Natural killer cell (primary cell): ENCODE measurements at regions not wholly inside any gene's neighbourhood (a gene's known extent, or its start where the extent isn't known, plus 50 kb on each side); places are given as distances from the start of the nearest gene placed in this dataset.

Experiments
- ATAC-seq, 3 donors: fragments of 150-1000 bp in 2 of 3; fragments of 200-7000 bp in 1 of 3; cut with Tn5 transposase; 1 replicate in 1 of 3; 2 replicates in 2 of 3; pipeline ENCODE4 v1.10.0; 2021; ENCODE audit warnings: mild to moderate bottlenecking in 2 of 3, moderate library complexity in 2 of 3
- DNase-seq, 2 donors: peaks; one replicate each; pipeline versions ENCODE4 v3.0.0 to v3.0.0-alpha.2; 2013 to 2021; ENCODE audit warnings: mixed read lengths in 1 of 2
- H3K27ac ChIP-seq: one replicate; pipeline ENCODE4 v1.5.1; 2013; ENCODE audit warnings: mild to moderate bottlenecking, low read length
- H3K27me3 ChIP-seq: one replicate; pipeline ENCODE4 v1.6.1; 2013; ENCODE audit warnings: low read length; ENCODE audit not compliant: control insufficient read depth, insufficient read depth
- H3K36me3 ChIP-seq: one replicate; pipeline ENCODE4 v1.6.1; 2013; ENCODE audit warnings: low read length; ENCODE audit not compliant: control insufficient read depth, insufficient read depth
- H3K4me1 ChIP-seq: one replicate; pipeline ENCODE4 v1.6.1; 2013; ENCODE audit warnings: low read length; ENCODE audit not compliant: control insufficient read depth, insufficient read depth
- H3K4me3 ChIP-seq: one replicate; pipeline ENCODE4 v1.5.1; 2013; ENCODE audit warnings: low read length
- H3K9me3 ChIP-seq: one replicate; pipeline ENCODE4 v1.6.1; 2013; ENCODE audit warnings: low read length; ENCODE audit not compliant: control insufficient read depth, insufficient read depth
- H3K27ac Mint-ChIP-seq, 2 donors: one replicate each; pipeline ENCODE4 v1.8.0; 2022; ENCODE audit warnings: mild to moderate bottlenecking in 2 of 2, mixed read lengths in 2 of 2, moderate library complexity in 1 of 2
- H3K27me3 Mint-ChIP-seq, 2 donors: one replicate each; pipeline ENCODE4 v1.8.0; 2022; ENCODE audit warnings: low read depth in 2 of 2, mixed read lengths in 2 of 2
- H3K36me3 Mint-ChIP-seq: one replicate; pipeline ENCODE4 v1.8.0; 2022; ENCODE audit warnings: mixed read lengths
- H3K4me1 Mint-ChIP-seq, 2 donors: one replicate each; pipeline ENCODE4 v1.8.0; 2022; ENCODE audit warnings: mixed read lengths in 2 of 2
- H3K4me3 Mint-ChIP-seq: one replicate; pipeline ENCODE4 v1.8.0; 2022; ENCODE audit warnings: mild to moderate bottlenecking, moderate library complexity, mixed read lengths
- H3K9me3 Mint-ChIP-seq, 2 donors: one replicate each; pipeline ENCODE4 v1.8.0; 2022; ENCODE audit warnings: mixed read lengths in 2 of 2
- WGBS: methylation state at CpG from one replicate; pipeline ENCODE4 v1.1.7; 2013; ENCODE audit warnings: missing lambda C conversion rate; ENCODE audit not compliant: insufficient coverage; 5-methylcytosine and 5-hydroxymethylcytosine counted together
- intact Hi-C: fragments of 100-400 bp; cut with micrococcal nuclease; formaldehyde crosslinking; loops from one replicate; pipeline ENCODE4 v1.14.2; 2022
- TF ChIP-seq, protein P1 (sequence below): fragments of 200-600 bp; IDR thresholded peaks from one replicate; pipeline ENCODE4 v1.8.0; 2022; ENCODE audit warnings: antibody characterized with exemption

DNA sequence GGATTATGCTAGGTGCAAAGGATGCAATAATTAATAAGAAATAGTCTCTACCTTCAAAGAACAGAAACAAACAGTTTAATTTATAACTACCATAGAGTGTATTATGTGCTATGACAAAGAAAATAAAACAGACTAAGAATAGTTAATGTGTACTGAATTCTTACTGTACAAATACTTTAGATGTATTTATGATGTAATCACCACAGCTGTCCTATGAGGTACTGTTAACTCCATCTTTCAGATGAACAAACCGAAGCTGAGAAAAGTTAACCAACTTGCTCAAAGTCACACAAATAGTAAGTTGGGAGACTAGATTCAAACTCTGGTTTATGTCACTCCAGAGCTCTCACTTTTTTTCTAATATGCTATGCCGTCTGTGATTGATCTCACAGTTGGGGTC, 77.0 kb upstream of the FGGY start:
- no peak overlapping the region for H3K4me3 ChIP-seq
- no peaks in the 10 kb centered on the region for H3K36me3 ChIP-seq
- no peak for ATAC-seq
- DNase-seq: no peak
- no peaks in the 10 kb centered on the region for H3K9me3 ChIP-seq
- H3K27ac Mint-ChIP-seq: no peak overlapping the region
- H3K9me3 Mint-ChIP-seq: no peaks in the 10 kb centered on the region
- H3K27me3 Mint-ChIP-seq: no peaks in the 10 kb centered on the region
- no peaks in the 10 kb centered on the region for H3K4me1 Mint-ChIP-seq
- no peak overlapping the region for H3K4me3 Mint-ChIP-seq
- intact Hi-C loops: no loop called here
- TF ChIP-seq, protein P1, sequence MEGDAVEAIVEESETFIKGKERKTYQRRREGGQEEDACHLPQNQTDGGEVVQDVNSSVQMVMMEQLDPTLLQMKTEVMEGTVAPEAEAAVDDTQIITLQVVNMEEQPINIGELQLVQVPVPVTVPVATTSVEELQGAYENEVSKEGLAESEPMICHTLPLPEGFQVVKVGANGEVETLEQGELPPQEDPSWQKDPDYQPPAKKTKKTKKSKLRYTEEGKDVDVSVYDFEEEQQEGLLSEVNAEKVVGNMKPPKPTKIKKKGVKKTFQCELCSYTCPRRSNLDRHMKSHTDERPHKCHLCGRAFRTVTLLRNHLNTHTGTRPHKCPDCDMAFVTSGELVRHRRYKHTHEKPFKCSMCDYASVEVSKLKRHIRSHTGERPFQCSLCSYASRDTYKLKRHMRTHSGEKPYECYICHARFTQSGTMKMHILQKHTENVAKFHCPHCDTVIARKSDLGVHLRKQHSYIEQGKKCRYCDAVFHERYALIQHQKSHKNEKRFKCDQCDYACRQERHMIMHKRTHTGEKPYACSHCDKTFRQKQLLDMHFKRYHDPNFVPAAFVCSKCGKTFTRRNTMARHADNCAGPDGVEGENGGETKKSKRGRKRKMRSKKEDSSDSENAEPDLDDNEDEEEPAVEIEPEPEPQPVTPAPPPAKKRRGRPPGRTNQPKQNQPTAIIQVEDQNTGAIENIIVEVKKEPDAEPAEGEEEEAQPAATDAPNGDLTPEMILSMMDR: no peak
- no peaks in the 10 kb centered on the region for H3K4me1 ChIP-seq
- no peaks in the 10 kb centered on the region for H3K27me3 ChIP-seq
- no peak overlapping the region for H3K27ac ChIP-seq
- 25% methylated on average over 1 of the region's 2 CpGs for WGBS
- H3K36me3 Mint-ChIP-seq: no peaks in the 10 kb centered on the region

DNA sequence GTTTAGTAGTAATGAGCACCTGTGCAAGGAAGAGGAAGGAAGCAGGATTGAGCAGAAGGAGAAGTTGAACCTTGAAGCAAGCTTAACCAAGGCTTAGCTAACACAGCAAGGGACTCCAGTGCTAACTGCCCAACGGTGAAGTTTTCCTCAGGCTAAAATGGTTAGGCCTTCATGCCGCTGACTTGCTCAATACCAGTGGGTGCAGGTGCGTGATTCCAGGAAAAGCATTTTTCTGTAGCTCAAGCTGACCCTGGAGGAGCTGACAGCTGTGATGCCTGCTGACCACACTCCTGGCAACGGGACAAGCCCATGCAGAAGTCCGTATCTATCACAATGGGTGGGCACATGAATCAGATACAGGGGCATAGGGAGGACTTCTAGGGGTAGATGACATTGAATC, 76.5 kb upstream of the FGGY start:
- Mint-ChIP-seq H3K9me3 (no peaks in the 10 kb centered on the region), H3K27me3 (no peaks in the 10 kb centered on the region), H3K4me1 (no peaks in the 10 kb centered on the region), H3K27ac (no peak overlapping the region), H3K4me3 (no peak overlapping the region), H3K36me3 (no peaks in the 10 kb centered on the region)
- Histone ChIP-seq H3K4me1 (no peaks in the 10 kb centered on the region), H3K9me3 (no peaks in the 10 kb centered on the region), H3K4me3 (no peak overlapping the region), H3K27me3 (no peaks in the 10 kb centered on the region), H3K27ac (no peak overlapping the region), H3K36me3 (no peaks in the 10 kb centered on the region)
- no peak for ATAC-seq
- DNase-seq: no peak
- TF ChIP-seq, protein P1: no peak
- intact Hi-C loops: no loop called here
- WGBS: 33% methylated on average over 5 of the region's 5 CpGs

DNA sequence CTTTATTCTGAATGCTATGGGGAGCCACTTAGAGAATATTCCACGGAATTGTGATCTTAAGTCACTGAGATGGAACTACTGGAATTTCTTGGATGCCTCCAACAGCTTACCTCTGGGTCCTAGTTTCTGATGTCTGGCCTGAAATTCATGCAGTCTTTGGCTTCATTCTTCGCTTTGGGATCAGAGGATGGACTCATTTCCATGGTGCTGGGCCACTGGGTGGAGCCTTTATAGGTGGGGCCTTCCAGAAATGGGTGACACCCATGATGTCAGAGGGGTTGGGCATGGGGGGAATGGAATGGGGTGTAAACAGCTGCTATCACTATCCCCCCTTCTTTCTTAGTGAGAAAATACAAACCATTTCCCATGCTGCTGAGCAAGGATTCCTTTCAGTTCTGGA, 73.7 kb upstream of the FGGY start:
- H3K36me3 ChIP-seq: no peaks in the 10 kb centered on the region
- no peak overlapping the region for H3K27ac ChIP-seq
- TF ChIP-seq, protein P1: no peak
- H3K4me3 ChIP-seq: no peak overlapping the region
- H3K4me1 ChIP-seq: no peaks in the 10 kb centered on the region
- Mint-ChIP-seq H3K4me3 (no peak overlapping the region), H3K27me3 (no peaks in the 10 kb centered on the region), H3K4me1 (no peaks in the 10 kb centered on the region), H3K9me3 (no peaks in the 10 kb centered on the region), H3K36me3 (no peaks in the 10 kb centered on the region), H3K27ac (no peak overlapping the region)
- intact Hi-C loops: no loop called here
- no peaks in the 10 kb centered on the region for H3K9me3 ChIP-seq
- ATAC-seq (no peak), DNase-seq (no peak)
- WGBS: 74% methylated on average over 2 of the region's 2 CpGs
- H3K27me3 ChIP-seq: no peaks in the 10 kb centered on the region

DNA sequence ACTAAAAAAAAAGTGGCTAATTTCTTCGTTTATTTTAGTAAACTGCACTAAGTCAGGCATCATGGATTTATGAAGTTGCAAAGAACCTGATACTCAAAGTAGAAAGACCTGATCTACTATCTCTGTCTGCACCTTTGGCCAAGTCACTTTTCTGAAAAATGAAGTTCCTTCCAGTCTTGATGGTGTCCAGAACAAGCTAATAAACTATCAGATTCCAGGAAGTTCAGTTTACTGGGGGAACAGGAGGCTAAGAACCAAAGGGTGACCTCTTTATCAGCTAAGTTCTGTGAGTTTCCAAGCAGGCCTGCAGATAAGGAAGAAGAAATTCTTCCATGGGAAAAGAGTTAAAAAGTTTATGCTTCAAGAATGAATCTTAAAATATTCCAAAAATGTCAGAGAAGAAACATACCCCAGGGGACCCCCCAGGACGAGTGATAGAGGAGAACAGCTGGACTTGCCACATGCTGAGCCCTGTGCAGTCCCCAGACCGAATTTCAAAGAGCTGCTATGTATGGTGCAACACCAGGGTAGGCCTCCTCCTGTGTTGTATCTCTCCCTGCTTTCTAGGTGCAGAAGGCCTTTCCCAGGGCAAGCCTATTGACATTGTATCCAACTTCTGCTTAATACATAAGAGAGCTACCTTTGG, 72.8 kb upstream of the FGGY start:
- DNase-seq (no peak), ATAC-seq (no peak)
- Mint-ChIP-seq H3K27me3 (no peaks in the 10 kb centered on the region), H3K36me3 (no peaks in the 10 kb centered on the region), H3K27ac (no peak overlapping the region), H3K9me3 (no peaks in the 10 kb centered on the region), H3K4me1 (no peaks in the 10 kb centered on the region), H3K4me3 (no peak overlapping the region)
- Histone ChIP-seq H3K27me3 (no peaks in the 10 kb centered on the region), H3K36me3 (no peaks in the 10 kb centered on the region), H3K4me3 (no peak overlapping the region), H3K4me1 (no peaks in the 10 kb centered on the region), H3K27ac (no peak overlapping the region), H3K9me3 (no peaks in the 10 kb centered on the region)
- intact Hi-C loops: no loop called here
- TF ChIP-seq, protein P1: no peak
- 75% methylated on average over 3 of the region's 3 CpGs for WGBS
